ENCODE measurements at regions not wholly inside any gene's neighbourhood (a gene's known extent, or its start where the extent isn't known, plus 50 kb on each side); places are given as distances from the start of the nearest gene placed in this dataset.

GRCh38 chr13:74434782-74435181 is 300.6 kb upstream of the KLF12 start:
- TF ChIP-seq CTCF (IDR thresholded peaks at IDR 0.05; ENCODE audit: insufficient read depth, low read depth, low read length, missing control alignments): no peak
- DNase-seq (ENCODE audit: low read depth): no peak
- no peak overlapping the region for H3K4me3 ChIP-seq (ENCODE audit: low read depth, low read length)

- TF ChIP-seq CTCF (IDR thresholded peaks at IDR 0.05; ENCODE audit: insufficient read depth, low read depth, low read length, missing control alignments): no peak
- DNase-seq (ENCODE audit: low read depth): no peak
- H3K4me3 ChIP-seq (ENCODE audit: low read depth, low read length): no peak overlapping the region
Measured at GRCh38 chr13:74424455-74424854, 290.3 kb upstream of the KLF12 start.

- no peak for DNase-seq (ENCODE audit: low read depth)
- H3K4me3 ChIP-seq (ENCODE audit: low read depth, low read length): no peak overlapping the region
- TF ChIP-seq CTCF (IDR thresholded peaks at IDR 0.05; ENCODE audit: insufficient read depth, low read depth, low read length, missing control alignments): no peak
Measured at GRCh38 chr13:74423434-74423833, 289.2 kb upstream of the KLF12 start.

GRCh38 chr13:74414458-74414857 is 280.3 kb upstream of the KLF12 start:
- TF ChIP-seq CTCF (IDR thresholded peaks at IDR 0.05; ENCODE audit: insufficient read depth, low read depth, low read length, missing control alignments): no peak
- no peak overlapping the region for H3K4me3 ChIP-seq (ENCODE audit: low read depth, low read length)
- DNase-seq (ENCODE audit: low read depth): no peak

- no peak overlapping the region for H3K4me3 ChIP-seq (ENCODE audit: low read depth, low read length)
- no peak for DNase-seq (ENCODE audit: low read depth)
- TF ChIP-seq CTCF (IDR thresholded peaks at IDR 0.05; ENCODE audit: insufficient read depth, low read depth, low read length, missing control alignments): no peak
Measured at GRCh38 chr13:74413482-74413881, 279.3 kb upstream of the KLF12 start.

- H3K4me3 ChIP-seq (ENCODE audit: low read depth, low read length): no peak overlapping the region
- DNase-seq (ENCODE audit: low read depth): no peak
- TF ChIP-seq CTCF (IDR thresholded peaks at IDR 0.05; ENCODE audit: insufficient read depth, low read depth, low read length, missing control alignments): no peak
Measured at GRCh38 chr13:74409551-74409950, 275.3 kb upstream of the KLF12 start.

- no peak for DNase-seq (ENCODE audit: low read depth)
- no peak for TF ChIP-seq CTCF (IDR thresholded peaks at IDR 0.05; ENCODE audit: insufficient read depth, low read depth, low read length, missing control alignments)
- no peak overlapping the region for H3K4me3 ChIP-seq (ENCODE audit: low read depth, low read length)
Measured at GRCh38 chr13:74406420-74406819, 272.2 kb upstream of the KLF12 start.
